BLaER1 treated with 17β-estradiol and CSF1 and Interleukin-3, amounts not matched to agents 10 nM and 100 nM (cell line): ENCODE measurements at regions not wholly inside any gene's neighbourhood (a gene's known extent, or its start where the extent isn't known, plus 50 kb on each side); places are given as distances from the start of the nearest gene placed in this dataset.

Experiments
- H3K27ac ChIP-seq, 11 experiments: shearing (Covaris generic); formaldehyde crosslinking; 2 replicates each; pipeline ENCODE4 v1.8.1; 2022
- H3K27me3 ChIP-seq, 11 experiments: shearing (Covaris generic); formaldehyde crosslinking; 2 replicates each; pipeline ENCODE4 v1.8.1; 2022
- H3K36me3 ChIP-seq, 11 experiments: shearing (Covaris generic); formaldehyde crosslinking; 2 replicates each; pipeline ENCODE4 v1.8.1; 2022
- H3K4me1 ChIP-seq, 10 experiments: shearing (Covaris generic); formaldehyde crosslinking; 2 replicates each; pipeline ENCODE4 v1.8.1; 2022
- H3K4me2 ChIP-seq, 11 experiments: shearing (Covaris generic); formaldehyde crosslinking; 2 replicates each; pipeline ENCODE4 v1.8.1; 2022
- H3K4me3 ChIP-seq, 10 experiments: shearing (Covaris generic); formaldehyde crosslinking; 2 replicates each; pipeline ENCODE4 v1.8.1; 2022
- H3K9ac ChIP-seq, 11 experiments: shearing (Covaris generic); formaldehyde crosslinking; 2 replicates each; pipeline ENCODE4 v1.8.1; 2022
- H3K9me3 ChIP-seq, 11 experiments: shearing (Covaris generic); formaldehyde crosslinking; replicated peaks in 1 of 11; 2 replicates each; pipeline ENCODE4 v1.8.1; 2022
- H4K20me1 ChIP-seq, 11 experiments: shearing (Covaris generic); formaldehyde crosslinking; 2 replicates each; pipeline ENCODE4 v1.8.1; 2022
- Cebpa-rat ChIP-seq, 11 experiments: shearing (Covaris generic); IDR thresholded peaks; 2 replicates each; pipeline ENCODE4 v1.8.1; 2022

DNA sequence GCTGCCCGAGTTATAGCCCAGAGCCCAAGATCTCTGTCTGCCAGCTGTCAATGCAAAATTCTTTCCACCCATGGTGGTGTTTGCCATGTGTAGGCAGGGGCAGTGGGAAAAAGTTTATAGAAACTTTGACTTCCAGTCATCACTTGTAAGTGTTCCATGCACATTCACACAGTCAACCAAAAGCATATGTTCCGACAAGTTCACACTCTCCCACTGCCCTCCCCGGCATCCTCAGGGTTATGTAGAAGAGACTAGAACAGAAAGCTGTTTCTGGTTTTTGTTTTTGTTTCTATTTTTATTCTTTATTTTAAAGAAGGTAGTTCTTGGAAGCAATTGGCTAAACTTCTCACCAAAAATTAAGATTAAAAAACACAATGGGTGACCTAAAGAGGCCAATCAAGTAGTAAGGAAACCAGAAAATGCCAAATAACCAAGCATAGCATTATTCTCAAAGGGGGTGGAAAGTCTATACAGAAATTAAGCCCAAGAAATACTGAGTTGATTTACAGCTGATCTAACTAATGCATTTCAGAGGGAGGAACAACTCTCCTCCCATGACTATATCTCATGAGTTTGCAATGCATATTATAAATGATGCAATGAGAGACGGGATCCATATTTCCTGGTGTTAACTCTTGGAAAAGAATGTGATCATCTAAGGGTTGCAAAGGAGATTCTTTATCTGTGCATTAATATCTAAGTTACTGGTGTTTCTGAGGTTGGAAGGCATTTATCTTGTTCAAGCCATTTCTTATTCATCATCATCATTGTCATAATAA lies 91.5 kb upstream of the ETS2 start:
- Histone ChIP-seq H3K36me3 (no peaks in the 10 kb centered on the region), H3K27ac (no peak overlapping the region), H4K20me1 (no peaks in the 10 kb centered on the region), H3K9ac (no peak overlapping the region), H3K9me3 (no peaks in the 10 kb centered on the region; a peak in 1 of 22 replicates), H3K4me2 (no peak overlapping the region), H3K27me3 (0 out of 22 replicates have a peak, but pooled peaks cover 0 to 4% (median 0%) of the 10 kb centered on the region in 11 experiments), H3K4me3 (no peak overlapping the region), H3K4me1 (peaks cover 0 to 6% (median 0%) of the 10 kb centered on the region in 10 experiments; a peak in 2 of 20 replicates)
- TF ChIP-seq Cebpa-rat (IDR thresholded peaks at IDR 0.05), result no peak

GRCh38 chr21:38714999-38715398 lies 90.7 kb upstream of the ETS2 start:
- H3K27ac ChIP-seq, result no peak overlapping the region
- no peak for TF ChIP-seq Cebpa-rat (IDR thresholded peaks at IDR 0.05)
- H3K4me3 ChIP-seq, result no peak overlapping the region
- H3K9ac ChIP-seq, result no peak overlapping the region
- no peak overlapping the region for H3K4me2 ChIP-seq
- H3K9me3 ChIP-seq, result peaks cover 0 to 4% (median 0%) of the 10 kb centered on the region in 11 experiments; a peak in 2 of 22 replicates
- 0 out of 22 replicates have a peak, but pooled peaks cover 0 to 4% (median 0%) of the 10 kb centered on the region in 11 experiments for H3K27me3 ChIP-seq
- no peaks in the 10 kb centered on the region for H3K36me3 ChIP-seq
- no peaks in the 10 kb centered on the region for H4K20me1 ChIP-seq
- peaks cover 0 to 6% (median 0%) of the 10 kb centered on the region in 10 experiments; a peak in 2 of 20 replicates for H3K4me1 ChIP-seq

DNA sequence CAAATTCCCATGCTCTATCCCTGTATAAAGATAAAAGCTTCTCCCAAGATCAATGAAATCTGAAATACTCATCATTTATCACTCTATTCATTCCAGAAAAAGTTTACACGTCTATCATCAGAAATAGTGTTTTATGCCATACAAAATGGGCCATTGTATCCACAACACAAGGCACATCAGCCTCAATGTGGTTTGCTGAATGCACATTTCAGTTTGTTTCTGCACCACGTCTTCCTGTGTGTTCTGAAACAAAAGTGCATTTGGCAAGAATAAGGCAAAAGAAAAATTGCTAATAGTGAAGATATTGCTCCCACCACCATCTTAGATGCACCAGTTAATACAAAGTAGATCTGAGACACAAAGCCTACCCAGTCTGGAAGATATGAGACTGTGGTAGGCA lies 89.6 kb upstream of the ETS2 start:
- H3K4me2 ChIP-seq, result no peak overlapping the region
- peaks cover 0 to 4% (median 0%) of the 10 kb centered on the region in 11 experiments; a peak in 2 of 22 replicates for H3K9me3 ChIP-seq
- no peak for TF ChIP-seq Cebpa-rat (IDR thresholded peaks at IDR 0.05)

GRCh38 chr21:38716942-38717341 lies 88.8 kb upstream of the ETS2 start:
- peaks cover 0 to 6% (median 3%) of the 10 kb centered on the region in 11 experiments; a peak in 9 of 22 replicates for H3K27me3 ChIP-seq
- no peak overlapping the region for H3K4me2 ChIP-seq
- H3K9ac ChIP-seq, result no peak overlapping the region
- no peak overlapping the region for H3K4me3 ChIP-seq
- H3K27ac ChIP-seq, result no peak overlapping the region
- no peaks in the 10 kb centered on the region for H4K20me1 ChIP-seq
- H3K36me3 ChIP-seq, result no peaks in the 10 kb centered on the region
- H3K9me3 ChIP-seq, result peaks cover 0 to 5% (median 0%) of the 10 kb centered on the region in 11 experiments; a peak in 3 of 22 replicates
- TF ChIP-seq Cebpa-rat (IDR thresholded peaks at IDR 0.05), result no peak
- peaks cover 0 to 8% (median 1%) of the 10 kb centered on the region in 10 experiments; a peak in 4 of 20 replicates for H3K4me1 ChIP-seq

More for the DNA sequence above, 89.6 kb upstream of the ETS2 start:
- H4K20me1 ChIP-seq, result no peaks in the 10 kb centered on the region
- no peaks in the 10 kb centered on the region for H3K36me3 ChIP-seq
- H3K9ac ChIP-seq, result no peak overlapping the region
- peaks cover 0 to 6% (median 0%) of the 10 kb centered on the region in 10 experiments; a peak in 2 of 20 replicates for H3K4me1 ChIP-seq
- H3K27me3 ChIP-seq, result 0 out of 22 replicates have a peak, but pooled peaks cover 0 to 3% (median 0%) of the 10 kb centered on the region in 11 experiments
- H3K27ac ChIP-seq, result no peak overlapping the region
- no peak overlapping the region for H3K4me3 ChIP-seq

- Histone ChIP-seq H3K9me3 (peaks cover 0 to 15% (median 6%) of the 10 kb centered on the region in 11 experiments; a peak in 11 of 22 replicates), H4K20me1 (no peaks in the 10 kb centered on the region), H3K4me3 (no peak overlapping the region), H3K4me2 (peak overlapping the region in 2 of 11 experiments; percentile 22 to 40; a peak in 5 of 22 replicates), H3K9ac (no peak overlapping the region), H3K27ac (no peak overlapping the region), H3K27me3 (peaks cover 10 to 21% (median 15%) of the 10 kb centered on the region in 11 experiments; a peak in 18 of 22 replicates), H3K36me3 (no peaks in the 10 kb centered on the region), H3K4me1 (peaks cover 0 to 21% (median 15%) of the 10 kb centered on the region in 10 experiments; a peak in 14 of 20 replicates)
- TF ChIP-seq Cebpa-rat (IDR thresholded peaks at IDR 0.05), result no peak
Measured at GRCh38 chr21:38718481-38718880, 87.2 kb upstream of the ETS2 start.

- Histone ChIP-seq H3K4me2 (no peak overlapping the region), H4K20me1 (no peaks in the 10 kb centered on the region), H3K9me3 (peaks cover 12 to 30% (median 21%) of the 10 kb centered on the region in 11 experiments), H3K27me3 (peaks cover 10 to 21% (median 15%) of the 10 kb centered on the region in 11 experiments; a peak in 18 of 22 replicates), H3K9ac (no peak overlapping the region), H3K4me1 (peaks cover 0 to 21% (median 15%) of the 10 kb centered on the region in 10 experiments; a peak in 14 of 20 replicates), H3K27ac (no peak overlapping the region), H3K4me3 (no peak overlapping the region), H3K36me3 (peaks cover 0 to 5% (median 0%) of the 10 kb centered on the region in 11 experiments; a peak in 2 of 22 replicates)
- TF ChIP-seq Cebpa-rat (IDR thresholded peaks at IDR 0.05), result no peak
Measured at GRCh38 chr21:38720074-38720473, 85.7 kb upstream of the ETS2 start.

GRCh38 chr21:38721055-38721454 lies 84.7 kb upstream of the ETS2 start:
- Histone ChIP-seq H3K4me1 (peaks cover 0 to 21% (median 15%) of the 10 kb centered on the region in 10 experiments; a peak in 14 of 20 replicates), H3K9ac (no peak overlapping the region), H3K36me3 (peaks cover 0 to 5% (median 0%) of the 10 kb centered on the region in 11 experiments; a peak in 4 of 22 replicates), H3K9me3 (peaks cover 22 to 40% (median 31%) of the 10 kb centered on the region in 11 experiments), H3K4me3 (no peak overlapping the region), H3K27me3 (peaks cover 10 to 21% (median 15%) of the 10 kb centered on the region in 11 experiments; a peak in 18 of 22 replicates), H3K27ac (no peak overlapping the region), H3K4me2 (no peak overlapping the region), H4K20me1 (no peaks in the 10 kb centered on the region)
- no peak for TF ChIP-seq Cebpa-rat (IDR thresholded peaks at IDR 0.05)

GRCh38 chr21:38721958-38722357 lies 83.8 kb upstream of the ETS2 start:
- no peak overlapping the region for H3K4me3 ChIP-seq
- peak overlapping the region in 9 of 11 experiments; percentile 10 to 68 (median 28); a peak in 10 of 22 replicates for H3K4me2 ChIP-seq
- TF ChIP-seq Cebpa-rat (IDR thresholded peaks at IDR 0.05), result 0 out of 22 replicates have a peak, but pooled peaks of 1 of the 11 experiments have one; percentile 43

More at GRCh38 chr21:38721958-38722357, 83.8 kb upstream of the ETS2 start:
- H3K36me3 ChIP-seq, result peaks cover 0 to 6% (median 0%) of the 10 kb centered on the region in 11 experiments; a peak in 4 of 22 replicates
- peaks cover 0 to 21% (median 15%) of the 10 kb centered on the region in 10 experiments; a peak in 14 of 20 replicates for H3K4me1 ChIP-seq
- H3K9ac ChIP-seq, result no peak overlapping the region
- no peaks in the 10 kb centered on the region for H4K20me1 ChIP-seq
- H3K9me3 ChIP-seq, result peaks cover 31 to 48% (median 40%) of the 10 kb centered on the region in 11 experiments
- no peak overlapping the region for H3K27ac ChIP-seq
- H3K27me3 ChIP-seq, result peaks cover 10 to 21% (median 15%) of the 10 kb centered on the region in 11 experiments; a peak in 18 of 22 replicates
